Activated CD4-positive, alpha-beta T cell treated with anti-CD3 and anti-CD28 coated beads, Interleukin-2, amount 50 U/mL, for 48 hours (primary cell): ENCODE measurements at regions not wholly inside any gene's neighbourhood (a gene's known extent, or its start where the extent isn't known, plus 50 kb on each side); places are given as distances from the start of the nearest gene placed in this dataset.
A peak's percentile ranks its signal among the peaks of the same experiment; 100 is the strongest.
"Not testable (repeated sequence)": the region's sequence is repeated elsewhere in the genome, so short reads cannot be mapped to it uniquely, and the experiment has no call there.

Experiments used
- DNase-seq, 2 experiments: peaks; one replicate each; pipeline ENCODE4 v3.0.0-alpha.2; 2020

GRCh38 chr20:56885521-56885920 lies 256.4 kb downstream of the TFAP2C start:
- DNase-seq = no peak

GRCh38 chr20:56890011-56890410 lies 260.9 kb downstream of the TFAP2C start:
- DNase-seq = no peak

GRCh38 chr20:56893226-56893917 lies 264.3 kb downstream of the TFAP2C start:
- peak; percentile 1 to 10 for DNase-seq

GRCh38 chr20:56896447-56896846 lies 267.3 kb downstream of the TFAP2C start:
- DNase-seq = no peak

GRCh38 chr20:56897318-56897957 lies 268.3 kb downstream of the TFAP2C start:
- no peak for DNase-seq

GRCh38 chr20:56897958-56898349 lies 268.8 kb downstream of the TFAP2C start:
- no peak for DNase-seq

GRCh38 chr20:56899506-56899905 lies 270.4 kb downstream of the TFAP2C start:
- no peak for DNase-seq

GRCh38 chr20:56900252-56900651 lies 271.1 kb downstream of the TFAP2C start:
- DNase-seq = no peak

- no peak for DNase-seq
Measured at GRCh38 chr20:56903421-56903820, 274.3 kb downstream of the TFAP2C start.

- no peak for DNase-seq
Measured at GRCh38 chr20:56903858-56904257, 274.8 kb downstream of the TFAP2C start.

GRCh38 chr20:56909918-56910714 lies 281.0 kb downstream of the TFAP2C start:
- DNase-seq = no peak

- DNase-seq = no peak
Measured at GRCh38 chr20:56911946-56912345, 282.8 kb downstream of the TFAP2C start.

- DNase-seq = no peak
Measured at GRCh38 chr20:56914532-56914931, 285.4 kb downstream of the TFAP2C start.

- no peak for DNase-seq
Measured at GRCh38 chr20:56916345-56916622, 287.2 kb downstream of the TFAP2C start.

GRCh38 chr20:56920041-56920440 lies 290.9 kb downstream of the TFAP2C start:
- DNase-seq = not testable (repeated sequence)

- no peak for DNase-seq
Measured at GRCh38 chr20:56922497-56922896, 293.4 kb downstream of the TFAP2C start.

GRCh38 chr20:56924292-56925081 lies 295.4 kb downstream of the TFAP2C start:
- no peak for DNase-seq

- no peak for DNase-seq
Measured at GRCh38 chr20:56925082-56925830, 296.1 kb downstream of the TFAP2C start.

- DNase-seq = no peak
Measured at GRCh38 chr20:56925831-56926170, 296.7 kb downstream of the TFAP2C start.

- no peak for DNase-seq
Measured at GRCh38 chr20:56926501-56926900, 297.4 kb downstream of the TFAP2C start.

- no peak for DNase-seq
Measured at GRCh38 chr20:56927127-56927526, 298.0 kb downstream of the TFAP2C start.

GRCh38 chr20:56928007-56928406 lies 298.9 kb downstream of the TFAP2C start:
- no peak for DNase-seq

- DNase-seq = no peak
Measured at GRCh38 chr20:56929606-56930005, 300.5 kb downstream of the TFAP2C start.
